Tibial nerve (tissue), 4 donors: ENCODE measurements at regions not wholly inside any gene's neighbourhood (a gene's known extent, or its start where the extent isn't known, plus 50 kb on each side); places are given as distances from the start of the nearest gene placed in this dataset.

Experiments
- DNase-seq, 2 donors: peaks; one replicate each; pipeline ENCODE4 v3.0.0-alpha.2; 2019; ENCODE audit warnings: low spot score in 2 of 2
- H3K27ac ChIP-seq, 4 donors: fragments of 200-600 bp; sonication (generic) in 3 of 4; one replicate each; pipeline ENCODE4 v1.5.1; 2017 to 2019; ENCODE audit warnings: mild to moderate bottlenecking in 1 of 4
- H3K27me3 ChIP-seq, 2 donors: fragments of 200-600 bp; sonication (generic) in 1 of 2; one replicate each; pipeline versions ENCODE4 v1.5.1 to v1.6.0; 2017 to 2019
- H3K36me3 ChIP-seq, 3 donors: fragments of 200-600 bp; sonication (generic); one replicate each; pipeline ENCODE4 v1.5.1; 2018 to 2019
- H3K4me1 ChIP-seq, 4 donors: fragments of 200-600 bp; sonication (generic) in 3 of 4; one replicate each; pipeline ENCODE4 v1.5.1; 2017 to 2019
- H3K4me3 ChIP-seq, 4 donors: fragments of 200-600 bp; sonication (generic) in 3 of 4; one replicate each; pipeline ENCODE4 v1.5.1; 2017 to 2019; ENCODE audit warnings: mild to moderate bottlenecking in 1 of 4, moderate library complexity in 1 of 4
- H3K9me3 ChIP-seq, 4 donors: fragments of 200-600 bp; sonication (generic) in 3 of 4; one replicate each; pipeline ENCODE4 v1.5.1; 2017 to 2019
- EP300 ChIP-seq, 2 donors: sonication (generic); formaldehyde crosslinking; IDR thresholded peaks; one replicate each; pipeline ENCODE4 v1.6.1; 2017; ENCODE audit warnings: antibody characterized with exemption in 2 of 2, mild to moderate bottlenecking in 1 of 2
- POLR2A ChIP-seq, 2 donors: fragments of 450-650 bp; IDR thresholded peaks; one replicate each; pipeline ENCODE4 v1.6.1; 2017; ENCODE audit warnings: antibody characterized with exemption in 2 of 2, mild to moderate bottlenecking in 2 of 2, moderate library complexity in 2 of 2
- WGBS, 2 donors: methylation state at CpG; one replicate each; pipeline ENCODE4 v1.1.5; 2018; 5-methylcytosine and 5-hydroxymethylcytosine counted together
- TF ChIP-seq, protein P1 (sequence below), 5 experiments: fragments of 200-600 bp in 3 of 5; fragments of 450-650 bp in 2 of 5; sonication (generic) in 3 of 5; IDR thresholded peaks; one replicate each; pipeline ENCODE4 v1.5.1; 2016 to 2019; ENCODE audit warnings: antibody characterized with exemption in 5 of 5, mild to moderate bottlenecking in 3 of 5, moderate library complexity in 2 of 5

DNA sequence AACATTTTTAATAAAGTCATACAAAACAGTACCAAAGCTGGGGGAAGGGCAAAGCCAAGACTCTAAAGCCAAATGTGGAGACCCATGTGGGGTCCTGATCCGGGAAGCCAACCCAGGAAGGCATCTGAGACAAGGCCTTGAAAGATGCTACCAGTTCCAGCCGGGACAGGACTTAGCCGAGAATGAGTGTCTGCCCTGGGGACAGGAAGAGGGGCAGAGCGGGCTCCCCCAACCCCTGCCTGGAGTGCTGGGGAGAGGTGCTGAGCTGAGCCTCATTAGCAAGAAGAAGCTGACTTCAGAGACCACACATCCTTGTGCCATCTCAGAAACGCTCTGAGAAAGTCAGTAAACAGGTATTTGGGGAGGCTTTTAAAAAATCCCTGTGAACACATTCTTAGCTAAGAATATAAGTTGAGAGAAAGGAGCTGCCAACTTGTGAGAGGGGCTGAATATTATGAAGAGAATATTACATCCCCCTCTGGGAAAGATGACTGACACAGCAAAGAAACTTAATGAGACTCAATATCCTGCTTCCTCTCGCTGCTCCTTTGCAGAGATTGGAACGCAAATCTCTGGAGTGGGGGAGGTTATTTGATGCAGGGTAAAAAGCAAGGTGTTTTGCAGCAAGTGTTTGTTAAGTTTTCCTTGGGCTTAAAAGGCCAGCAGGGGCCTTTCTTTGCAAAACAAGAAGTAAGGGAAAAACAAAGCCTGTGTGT, 103.3 kb upstream of the KCND3 start:
- no peak for DNase-seq
- Histone ChIP-seq H3K27ac (no peak overlapping the region), H3K27me3 (no peaks in the 10 kb centered on the region), H3K36me3 (no peaks in the 10 kb centered on the region), H3K9me3 (no peaks in the 10 kb centered on the region), H3K4me3 (no peak overlapping the region), H3K4me1 (no peaks in the 10 kb centered on the region)
- WGBS, 2 donors = 23 to 25% methylated on average over 7 of the region's 7 CpGs
- TF ChIP-seq, protein P1, sequence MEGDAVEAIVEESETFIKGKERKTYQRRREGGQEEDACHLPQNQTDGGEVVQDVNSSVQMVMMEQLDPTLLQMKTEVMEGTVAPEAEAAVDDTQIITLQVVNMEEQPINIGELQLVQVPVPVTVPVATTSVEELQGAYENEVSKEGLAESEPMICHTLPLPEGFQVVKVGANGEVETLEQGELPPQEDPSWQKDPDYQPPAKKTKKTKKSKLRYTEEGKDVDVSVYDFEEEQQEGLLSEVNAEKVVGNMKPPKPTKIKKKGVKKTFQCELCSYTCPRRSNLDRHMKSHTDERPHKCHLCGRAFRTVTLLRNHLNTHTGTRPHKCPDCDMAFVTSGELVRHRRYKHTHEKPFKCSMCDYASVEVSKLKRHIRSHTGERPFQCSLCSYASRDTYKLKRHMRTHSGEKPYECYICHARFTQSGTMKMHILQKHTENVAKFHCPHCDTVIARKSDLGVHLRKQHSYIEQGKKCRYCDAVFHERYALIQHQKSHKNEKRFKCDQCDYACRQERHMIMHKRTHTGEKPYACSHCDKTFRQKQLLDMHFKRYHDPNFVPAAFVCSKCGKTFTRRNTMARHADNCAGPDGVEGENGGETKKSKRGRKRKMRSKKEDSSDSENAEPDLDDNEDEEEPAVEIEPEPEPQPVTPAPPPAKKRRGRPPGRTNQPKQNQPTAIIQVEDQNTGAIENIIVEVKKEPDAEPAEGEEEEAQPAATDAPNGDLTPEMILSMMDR (IDR thresholded peaks at IDR 0.05) = no peak
- no peak for TF ChIP-seq POLR2A (IDR thresholded peaks at IDR 0.05)
- no peak for TF ChIP-seq EP300 (IDR thresholded peaks at IDR 0.05)

DNA sequence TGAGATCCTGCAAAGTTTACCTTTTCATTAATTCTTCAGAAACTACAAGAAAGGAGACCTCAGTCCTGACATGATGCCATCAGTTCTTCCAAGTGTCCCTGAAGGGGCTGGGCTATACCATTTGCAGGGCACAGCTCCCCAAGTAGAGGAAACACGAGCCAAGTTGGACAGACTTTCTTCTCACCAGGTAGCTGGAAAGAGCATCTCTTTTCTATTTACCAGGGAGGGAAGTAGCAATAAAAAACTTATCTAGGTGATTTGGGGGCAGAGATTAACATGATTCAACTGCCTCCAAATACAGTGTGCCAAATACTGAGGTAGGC, 103.9 kb upstream of the KCND3 start:
- DNase-seq = no peak
- WGBS, 2 donors = 23 to 27% methylated on average over 1 of the region's 1 CpG
- no peaks in the 10 kb centered on the region for H3K4me1 ChIP-seq
- no peak overlapping the region for H3K27ac ChIP-seq
- H3K9me3 ChIP-seq = no peaks in the 10 kb centered on the region
- no peak overlapping the region for H3K4me3 ChIP-seq
- TF ChIP-seq, protein P1 (IDR thresholded peaks at IDR 0.05) = no peak
- TF ChIP-seq POLR2A (IDR thresholded peaks at IDR 0.05) (no peak), EP300 (IDR thresholded peaks at IDR 0.05) (no peak)
- no peaks in the 10 kb centered on the region for H3K36me3 ChIP-seq
- no peaks in the 10 kb centered on the region for H3K27me3 ChIP-seq

DNA sequence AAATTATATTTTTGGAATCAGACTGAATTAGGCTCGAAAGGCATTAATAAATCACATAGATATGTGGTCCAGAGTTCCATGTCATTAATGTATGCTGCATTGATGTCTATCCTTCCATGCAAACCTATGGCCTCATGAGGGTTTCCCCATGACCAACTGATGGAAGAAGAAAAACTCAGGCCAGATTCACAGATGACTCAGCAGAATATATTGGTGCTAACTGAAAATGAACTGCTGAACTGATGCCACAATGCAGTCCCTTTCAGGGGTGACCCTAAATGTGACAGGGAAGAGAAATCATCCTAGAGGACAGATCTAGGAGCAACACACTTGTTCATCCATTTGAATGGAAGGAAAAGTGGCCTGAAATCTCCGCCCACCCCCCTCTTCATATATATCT, 110.5 kb upstream of the KCND3 start:
- Histone ChIP-seq H3K4me1 (no peaks in the 10 kb centered on the region), H3K36me3 (no peaks in the 10 kb centered on the region), H3K4me3 (no peak overlapping the region), H3K9me3 (no peaks in the 10 kb centered on the region), H3K27ac (no peak overlapping the region), H3K27me3 (no peaks in the 10 kb centered on the region)
- no peak for DNase-seq
- no peak for TF ChIP-seq EP300 (IDR thresholded peaks at IDR 0.05)
- TF ChIP-seq POLR2A (IDR thresholded peaks at IDR 0.05) = no peak
- TF ChIP-seq, protein P1 (IDR thresholded peaks at IDR 0.05) = no peak
- 49 to 81% methylated on average over 2 of the region's 2 CpGs for WGBS, 2 donors

DNA sequence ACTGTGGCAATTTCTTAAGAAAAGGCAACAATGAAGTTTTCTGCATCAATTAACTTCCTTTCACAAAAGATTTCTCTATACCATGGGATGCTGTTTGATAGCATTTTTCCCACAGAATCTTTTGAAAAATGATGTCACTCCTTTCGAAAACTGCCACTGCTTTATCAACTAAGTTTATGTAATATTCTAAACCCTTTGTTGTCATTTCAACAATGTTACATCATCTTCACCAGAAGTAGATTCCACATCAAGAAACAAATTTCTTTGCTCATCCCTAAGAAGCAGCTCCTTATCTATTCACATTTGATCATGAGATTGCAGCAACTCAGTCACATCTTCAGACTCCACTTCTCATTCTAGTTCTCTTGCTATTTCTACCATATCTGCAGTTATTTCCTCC, 116.1 kb upstream of the KCND3 start:
- Histone ChIP-seq H3K4me1 (no peaks in the 10 kb centered on the region), H3K27ac (no peak overlapping the region), H3K27me3 (no peaks in the 10 kb centered on the region), H3K36me3 (no peaks in the 10 kb centered on the region), H3K4me3 (no peak overlapping the region), H3K9me3 (peaks cover 0 to 9% (median 0%) of the 10 kb centered on the region in 4 donors)
- no peak for TF ChIP-seq POLR2A (IDR thresholded peaks at IDR 0.05)
- TF ChIP-seq EP300 (IDR thresholded peaks at IDR 0.05) = no peak
- TF ChIP-seq, protein P1 (IDR thresholded peaks at IDR 0.05) = no peak
- DNase-seq = no peak
- 80 to 88% methylated on average over 1 of the region's 1 CpG for WGBS, 2 donors

DNA sequence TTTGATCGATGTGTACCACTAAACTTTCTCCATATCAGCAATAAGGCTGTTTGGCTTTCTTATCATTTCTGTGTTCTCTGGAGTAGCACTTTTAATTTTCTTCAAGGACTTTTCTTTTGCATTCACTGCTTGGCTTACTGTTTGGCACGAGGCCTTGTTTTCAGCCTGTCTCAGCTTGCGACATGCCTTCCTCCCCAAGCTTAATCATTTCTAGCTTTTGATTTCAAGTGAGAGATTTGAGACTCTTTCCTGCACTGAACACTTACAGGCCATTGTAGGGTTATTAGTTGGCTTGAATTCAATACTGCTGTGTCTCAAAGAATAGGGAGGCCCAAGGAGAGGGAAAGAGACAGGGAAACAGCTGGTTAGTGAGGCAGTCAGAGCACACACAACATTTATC, 120.6 kb upstream of the KCND3 start:
- DNase-seq = peak in 1 of 2 donors; percentile 23
- H3K4me3 ChIP-seq = no peak overlapping the region
- no peaks in the 10 kb centered on the region for H3K36me3 ChIP-seq
- no peaks in the 10 kb centered on the region for H3K27me3 ChIP-seq
- peaks cover 0 to 9% (median 0%) of the 10 kb centered on the region in 4 donors for H3K9me3 ChIP-seq
- no peak overlapping the region for H3K27ac ChIP-seq
- 58 to 65% methylated on average over 3 of the region's 3 CpGs for WGBS, 2 donors
- TF ChIP-seq POLR2A (IDR thresholded peaks at IDR 0.05) = no peak
- TF ChIP-seq, protein P1 (IDR thresholded peaks at IDR 0.05) = no peak
- no peak for TF ChIP-seq EP300 (IDR thresholded peaks at IDR 0.05)
- H3K4me1 ChIP-seq = no peaks in the 10 kb centered on the region
